ENCODE measurements at regions not wholly inside any gene's neighbourhood (a gene's known extent, or its start where the extent isn't known, plus 50 kb on each side); places are given as distances from the start of the nearest gene placed in this dataset.

DNA sequence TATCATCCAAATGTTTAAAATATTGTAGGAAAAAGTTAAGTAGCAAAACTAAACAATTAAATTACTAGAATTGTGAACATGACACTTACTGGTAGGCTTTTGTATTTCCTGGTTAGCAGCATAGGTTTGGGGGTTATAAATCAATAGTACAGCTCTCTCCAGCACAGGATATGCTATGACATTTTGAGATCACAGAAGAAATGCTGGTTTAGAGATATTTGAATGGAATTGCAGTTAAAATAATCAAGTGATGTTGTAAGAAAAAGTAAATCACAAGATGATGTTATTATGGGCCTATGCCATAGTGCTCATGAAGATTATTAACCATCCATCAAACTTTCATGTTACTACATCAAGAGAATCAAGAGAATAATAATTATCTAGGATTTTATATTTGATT lies 1079.9 kb upstream of the SLIT2 start:
- TF ChIP-seq ZNF672 (CRISPR knock-in tag; IDR thresholded peaks at IDR 0.05), result no peak
- TF ChIP-seq, protein P1, sequence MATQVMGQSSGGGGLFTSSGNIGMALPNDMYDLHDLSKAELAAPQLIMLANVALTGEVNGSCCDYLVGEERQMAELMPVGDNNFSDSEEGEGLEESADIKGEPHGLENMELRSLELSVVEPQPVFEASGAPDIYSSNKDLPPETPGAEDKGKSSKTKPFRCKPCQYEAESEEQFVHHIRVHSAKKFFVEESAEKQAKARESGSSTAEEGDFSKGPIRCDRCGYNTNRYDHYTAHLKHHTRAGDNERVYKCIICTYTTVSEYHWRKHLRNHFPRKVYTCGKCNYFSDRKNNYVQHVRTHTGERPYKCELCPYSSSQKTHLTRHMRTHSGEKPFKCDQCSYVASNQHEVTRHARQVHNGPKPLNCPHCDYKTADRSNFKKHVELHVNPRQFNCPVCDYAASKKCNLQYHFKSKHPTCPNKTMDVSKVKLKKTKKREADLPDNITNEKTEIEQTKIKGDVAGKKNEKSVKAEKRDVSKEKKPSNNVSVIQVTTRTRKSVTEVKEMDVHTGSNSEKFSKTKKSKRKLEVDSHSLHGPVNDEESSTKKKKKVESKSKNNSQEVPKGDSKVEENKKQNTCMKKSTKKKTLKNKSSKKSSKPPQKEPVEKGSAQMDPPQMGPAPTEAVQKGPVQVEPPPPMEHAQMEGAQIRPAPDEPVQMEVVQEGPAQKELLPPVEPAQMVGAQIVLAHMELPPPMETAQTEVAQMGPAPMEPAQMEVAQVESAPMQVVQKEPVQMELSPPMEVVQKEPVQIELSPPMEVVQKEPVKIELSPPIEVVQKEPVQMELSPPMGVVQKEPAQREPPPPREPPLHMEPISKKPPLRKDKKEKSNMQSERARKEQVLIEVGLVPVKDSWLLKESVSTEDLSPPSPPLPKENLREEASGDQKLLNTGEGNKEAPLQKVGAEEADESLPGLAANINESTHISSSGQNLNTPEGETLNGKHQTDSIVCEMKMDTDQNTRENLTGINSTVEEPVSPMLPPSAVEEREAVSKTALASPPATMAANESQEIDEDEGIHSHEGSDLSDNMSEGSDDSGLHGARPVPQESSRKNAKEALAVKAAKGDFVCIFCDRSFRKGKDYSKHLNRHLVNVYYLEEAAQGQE (IDR thresholded peaks at IDR 0.05; ENCODE audit: borderline replicate concordance in 1 of 2, low read depth in 1 of 2, low read length in 2 of 2), result no peak
- TF ChIP-seq POLR2AphosphoS5 (IDR thresholded peaks at IDR 0.05; ENCODE audit: low read depth, low read length), result no peak
- TF ChIP-seq, protein P2, sequence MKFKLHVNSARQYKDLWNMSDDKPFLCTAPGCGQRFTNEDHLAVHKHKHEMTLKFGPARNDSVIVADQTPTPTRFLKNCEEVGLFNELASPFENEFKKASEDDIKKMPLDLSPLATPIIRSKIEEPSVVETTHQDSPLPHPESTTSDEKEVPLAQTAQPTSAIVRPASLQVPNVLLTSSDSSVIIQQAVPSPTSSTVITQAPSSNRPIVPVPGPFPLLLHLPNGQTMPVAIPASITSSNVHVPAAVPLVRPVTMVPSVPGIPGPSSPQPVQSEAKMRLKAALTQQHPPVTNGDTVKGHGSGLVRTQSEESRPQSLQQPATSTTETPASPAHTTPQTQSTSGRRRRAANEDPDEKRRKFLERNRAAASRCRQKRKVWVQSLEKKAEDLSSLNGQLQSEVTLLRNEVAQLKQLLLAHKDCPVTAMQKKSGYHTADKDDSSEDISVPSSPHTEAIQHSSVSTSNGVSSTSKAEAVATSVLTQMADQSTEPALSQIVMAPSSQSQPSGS (CRISPR knock-in tag; IDR thresholded peaks at IDR 0.05), result no peak
- no peak for TF ChIP-seq HDAC2 (CRISPR knock-in tag; IDR thresholded peaks at IDR 0.05)
- TF ChIP-seq, protein P3, sequence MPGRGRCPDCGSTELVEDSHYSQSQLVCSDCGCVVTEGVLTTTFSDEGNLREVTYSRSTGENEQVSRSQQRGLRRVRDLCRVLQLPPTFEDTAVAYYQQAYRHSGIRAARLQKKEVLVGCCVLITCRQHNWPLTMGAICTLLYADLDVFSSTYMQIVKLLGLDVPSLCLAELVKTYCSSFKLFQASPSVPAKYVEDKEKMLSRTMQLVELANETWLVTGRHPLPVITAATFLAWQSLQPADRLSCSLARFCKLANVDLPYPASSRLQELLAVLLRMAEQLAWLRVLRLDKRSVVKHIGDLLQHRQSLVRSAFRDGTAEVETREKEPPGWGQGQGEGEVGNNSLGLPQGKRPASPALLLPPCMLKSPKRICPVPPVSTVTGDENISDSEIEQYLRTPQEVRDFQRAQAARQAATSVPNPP (CRISPR knock-in tag; IDR thresholded peaks at IDR 0.05), result no peak
- TF ChIP-seq TCF7 (IDR thresholded peaks at IDR 0.05; ENCODE audit: low read depth), result no peak
- TF ChIP-seq, protein P4, sequence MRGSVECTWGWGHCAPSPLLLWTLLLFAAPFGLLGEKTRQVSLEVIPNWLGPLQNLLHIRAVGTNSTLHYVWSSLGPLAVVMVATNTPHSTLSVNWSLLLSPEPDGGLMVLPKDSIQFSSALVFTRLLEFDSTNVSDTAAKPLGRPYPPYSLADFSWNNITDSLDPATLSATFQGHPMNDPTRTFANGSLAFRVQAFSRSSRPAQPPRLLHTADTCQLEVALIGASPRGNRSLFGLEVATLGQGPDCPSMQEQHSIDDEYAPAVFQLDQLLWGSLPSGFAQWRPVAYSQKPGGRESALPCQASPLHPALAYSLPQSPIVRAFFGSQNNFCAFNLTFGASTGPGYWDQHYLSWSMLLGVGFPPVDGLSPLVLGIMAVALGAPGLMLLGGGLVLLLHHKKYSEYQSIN (CRISPR knock-in tag; IDR thresholded peaks at IDR 0.05; ENCODE audit: borderline replicate concordance), result no peak
- no peak for TF ChIP-seq SRSF1 (optimal IDR thresholded peaks at IDR 0.05; ENCODE audit: low read depth, low read length)
- no peak for TF ChIP-seq ZNF792 (CRISPR knock-in tag; IDR thresholded peaks at IDR 0.05)
- TF ChIP-seq ZBTB33 (CRISPR knock-in tag; IDR thresholded peaks at IDR 0.05), result no peak
- TF ChIP-seq GPBP1L1 (CRISPR knock-in tag; IDR thresholded peaks at IDR 0.05), result no peak
- TF ChIP-seq ZBTB49 (CRISPR knock-in tag; IDR thresholded peaks at IDR 0.05; ENCODE audit: borderline replicate concordance), result no peak

Data from HepG2 (cell line).